ENCODE measurements at regions not wholly inside any gene's neighbourhood (a gene's known extent, or its start where the extent isn't known, plus 50 kb on each side); places are given as distances from the start of the nearest gene placed in this dataset.
"Not testable (repeated sequence)": the region's sequence is repeated elsewhere in the genome, so short reads cannot be mapped to it uniquely, and the experiment has no call there.

DNA sequence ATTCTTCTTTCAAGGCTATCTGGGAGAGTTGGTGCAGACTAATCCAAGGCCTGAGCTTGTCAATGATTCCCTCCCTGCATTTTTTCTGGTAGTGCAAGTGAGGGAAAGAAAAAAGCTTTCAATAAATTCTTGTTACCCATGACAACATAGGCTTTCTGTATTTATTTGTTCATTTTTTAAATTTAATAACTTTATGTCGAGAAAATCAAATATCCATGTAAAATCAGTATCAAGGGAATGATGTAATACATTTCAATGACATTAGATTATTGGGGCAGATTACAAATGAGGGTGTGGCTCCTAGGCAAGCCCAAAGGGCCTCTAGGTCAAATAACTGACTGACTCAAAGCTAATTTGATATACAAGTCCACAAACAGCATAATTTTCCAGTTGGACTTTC is 104.0 kb downstream of the GJA1 start:
- no peak for ATAC-seq
- intact Hi-C loops (cut with DNase I) = no loop called here

DNA sequence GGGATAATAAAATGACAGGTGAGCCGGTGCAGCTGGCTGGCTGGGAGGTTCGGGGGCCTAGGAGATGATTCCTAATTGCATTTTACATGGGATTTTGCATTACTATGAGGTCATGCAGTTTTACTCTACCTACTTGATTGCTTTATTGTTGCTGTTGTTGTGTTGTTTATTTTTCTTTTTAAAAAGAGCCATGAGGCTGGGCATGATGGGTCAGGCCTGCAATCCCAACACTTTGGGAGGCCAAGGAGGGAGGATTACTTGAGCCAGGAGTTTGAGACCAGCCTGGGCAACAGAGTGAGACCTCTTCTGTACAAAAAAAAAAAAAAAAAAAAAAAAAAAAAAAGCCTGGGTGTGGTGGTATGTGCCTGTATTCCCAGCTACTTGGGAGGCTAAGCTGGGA is 104.8 kb downstream of the GJA1 start:
- DNase-seq (ENCODE audit: missing footprints) (no peak), ATAC-seq (no peak)
- intact Hi-C loops (cut with DNase I) = no loop called here

More for the DNA sequence above, 104.0 kb downstream of the GJA1 start:
- DNase-seq (ENCODE audit: missing footprints) = no peak

DNA sequence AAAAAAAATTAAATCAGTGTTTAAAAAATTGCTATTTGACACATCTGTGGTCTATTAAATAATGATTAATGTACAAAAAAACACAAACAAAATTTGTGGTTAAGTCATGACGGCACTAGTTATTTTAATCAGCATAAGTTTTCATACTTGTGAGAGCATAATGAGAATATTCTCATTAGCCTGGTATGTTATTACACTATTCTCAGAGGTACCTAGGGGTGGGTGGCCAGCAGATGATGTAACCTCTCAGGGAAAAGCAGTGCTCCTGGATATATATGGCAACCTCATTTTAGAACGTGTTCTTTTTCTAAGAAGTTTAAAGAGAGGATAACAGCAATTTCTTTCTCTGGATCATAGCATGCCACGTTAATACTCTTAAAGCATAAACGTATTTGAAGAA is 109.2 kb downstream of the GJA1 start:
- ATAC-seq (no peak), DNase-seq (ENCODE audit: missing footprints) (no peak)
- intact Hi-C loops (cut with DNase I) = no loop called here

- ATAC-seq (no peak), DNase-seq (ENCODE audit: missing footprints) (no peak)
- intact Hi-C loops (cut with DNase I) = no loop called here
Measured at GRCh38 chr6:121548131-121548530, 112.7 kb downstream of the GJA1 start.

GRCh38 chr6:121549736-121550135 is 114.3 kb downstream of the GJA1 start:
- no peak for ATAC-seq
- intact Hi-C loops (cut with DNase I) = no loop called here

DNA sequence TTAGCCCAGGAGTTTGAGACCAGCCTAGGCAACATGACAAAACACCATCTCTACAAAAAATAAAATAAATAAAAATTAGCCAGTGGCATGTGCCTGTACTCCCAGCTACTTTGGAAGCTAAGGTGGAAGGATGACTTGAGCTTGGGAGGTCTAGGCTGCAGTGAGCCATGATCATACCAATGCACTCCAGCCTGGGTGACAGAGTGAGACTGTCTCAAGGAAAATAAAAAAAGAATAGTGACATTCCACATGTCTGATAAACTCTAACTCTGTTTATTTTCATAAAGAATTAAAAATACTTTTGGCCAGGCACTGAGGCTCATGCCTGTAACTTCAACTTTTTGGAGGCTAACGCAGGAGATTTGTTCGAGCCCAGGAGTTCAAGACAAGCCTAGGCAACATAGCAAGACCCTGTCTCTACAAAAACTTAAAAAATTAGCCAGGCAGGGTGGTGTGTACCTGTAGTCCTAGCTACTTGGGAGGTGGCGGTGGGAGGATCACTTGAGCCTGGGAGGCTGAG is 115.1 kb downstream of the GJA1 start:
- no peak for ATAC-seq
- DNase-seq (ENCODE audit: missing footprints) = no peak
- intact Hi-C loops (cut with DNase I) = no loop called here

More at GRCh38 chr6:121549736-121550135, 114.3 kb downstream of the GJA1 start:
- no peak for DNase-seq (ENCODE audit: missing footprints)

DNA sequence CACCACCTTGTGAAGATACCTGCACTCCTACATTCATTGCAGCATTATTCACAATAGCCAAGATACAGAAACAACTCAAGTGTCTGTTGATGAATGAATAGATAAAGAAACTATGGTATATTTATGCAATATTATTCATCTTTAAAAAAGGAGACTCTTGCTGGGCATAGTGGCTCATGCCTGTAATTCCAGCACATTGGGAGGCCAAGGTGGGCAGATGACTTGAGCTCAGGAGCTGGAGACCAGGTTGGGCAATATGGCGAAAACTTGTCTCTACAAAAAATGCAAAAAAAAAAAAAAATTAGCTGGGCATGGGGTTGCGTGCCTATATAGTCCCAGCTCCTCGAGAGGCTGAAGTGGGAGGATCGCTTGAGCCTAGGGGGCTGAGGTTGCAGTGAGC is 119.8 kb downstream of the GJA1 start:
- no peak for ATAC-seq
- no peak for DNase-seq (ENCODE audit: missing footprints)
- intact Hi-C loops (cut with DNase I) = no loop called here

GRCh38 chr6:121556149-121556548 is 120.7 kb downstream of the GJA1 start:
- intact Hi-C loops (cut with DNase I); ATAC-seq; DNase-seq (ENCODE audit: missing footprints): not testable (repeated sequence)

DNA sequence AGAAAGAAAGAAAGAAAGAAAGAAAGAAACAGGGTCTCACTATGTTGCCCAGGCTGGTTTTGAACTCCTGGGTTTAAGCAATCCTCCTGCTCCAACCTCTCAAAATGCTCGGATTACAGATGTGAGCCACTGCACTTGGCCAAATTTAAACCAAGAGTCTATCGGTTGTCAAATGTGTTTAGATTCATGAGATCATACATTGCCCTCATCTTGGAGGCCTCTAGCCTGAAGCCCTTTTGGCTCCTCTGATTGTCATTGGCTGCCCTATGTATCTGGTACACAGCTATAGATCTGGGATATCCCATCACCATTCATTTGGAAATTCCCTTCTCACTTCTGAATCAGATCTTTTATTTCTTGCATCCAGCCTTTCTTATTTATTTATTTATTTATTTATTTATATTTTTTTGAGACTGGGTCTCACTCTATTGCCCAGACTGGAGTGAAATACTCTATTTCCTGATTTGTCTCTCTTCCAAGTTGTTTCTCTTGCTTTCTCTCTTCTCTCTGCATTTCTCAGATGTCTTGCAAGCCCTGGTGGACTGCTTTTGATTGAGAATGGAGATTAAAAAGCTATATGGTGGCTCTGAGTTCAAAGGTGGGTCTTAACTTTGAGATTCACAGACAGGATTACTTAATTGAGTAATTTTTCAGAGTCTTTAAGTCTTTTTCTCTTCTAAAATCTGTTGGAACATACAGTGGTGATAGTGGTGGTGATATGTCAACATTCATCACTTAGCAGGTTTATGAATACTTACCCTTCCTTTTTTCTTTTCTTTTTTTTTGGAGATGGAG is 121.9 kb downstream of the GJA1 start:
- ATAC-seq (no peak), DNase-seq (ENCODE audit: missing footprints) (no peak)
- intact Hi-C loops (cut with DNase I) = no loop called here

DNA sequence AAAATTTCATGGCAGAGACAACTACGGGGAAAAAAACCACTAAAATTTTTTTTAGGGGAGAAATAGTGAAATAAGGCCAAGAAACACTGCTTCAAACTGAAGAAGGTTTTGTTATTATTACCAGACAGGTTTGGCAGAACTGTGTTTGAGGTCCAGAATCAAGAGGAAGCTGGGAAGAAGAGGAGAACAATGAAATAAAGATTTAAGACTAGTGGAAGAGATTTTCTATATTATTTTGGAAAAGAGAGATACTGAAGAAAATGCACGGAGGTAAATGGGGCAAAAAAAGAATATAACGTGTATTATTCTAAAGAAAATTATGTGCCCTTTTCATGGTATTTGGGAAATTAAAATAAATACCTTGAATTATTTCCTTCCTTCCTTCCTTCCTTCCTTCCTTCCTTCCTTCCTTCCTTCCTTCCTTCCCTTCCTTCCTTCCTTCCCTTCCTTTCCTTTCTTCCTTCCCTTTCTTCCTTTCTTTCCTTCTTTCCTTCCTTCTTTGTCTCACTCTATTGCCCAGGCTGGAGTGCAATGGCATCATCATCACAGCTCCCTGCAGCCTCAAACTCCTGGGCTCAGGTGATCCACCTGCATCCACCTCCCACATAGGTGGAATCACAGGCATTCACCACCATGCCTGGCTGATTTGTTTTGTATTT is 124.3 kb downstream of the GJA1 start:
- no peak for DNase-seq (ENCODE audit: missing footprints)
- ATAC-seq = no peak
- intact Hi-C loops (cut with DNase I) = no loop called here

GRCh38 chr6:121560476-121560875 is 125.0 kb downstream of the GJA1 start:
- DNase-seq (ENCODE audit: missing footprints) (no peak), ATAC-seq (no peak)
- intact Hi-C loops (cut with DNase I) = no loop called here

DNA sequence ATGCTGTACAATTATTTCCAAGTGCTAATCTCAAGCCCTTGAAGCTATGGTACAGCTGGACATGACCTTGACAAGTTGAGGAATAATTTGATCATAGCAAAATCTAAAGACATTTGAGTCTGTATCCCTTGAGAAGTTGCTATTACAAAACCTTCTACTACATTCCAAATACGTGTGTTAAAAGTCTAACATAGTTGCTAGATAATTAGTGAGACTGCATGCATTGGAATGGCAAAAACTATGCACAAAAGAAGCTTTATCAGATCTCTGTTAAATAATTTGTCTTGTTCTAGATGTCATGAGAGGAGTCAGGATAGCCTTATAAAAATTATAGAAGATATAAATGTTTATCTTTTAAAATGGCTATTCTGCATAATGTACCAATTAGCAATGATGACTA is 127.8 kb downstream of the GJA1 start:
- ATAC-seq (no peak), DNase-seq (ENCODE audit: missing footprints) (no peak)
- intact Hi-C loops (cut with DNase I) = no loop called here

- DNase-seq (ENCODE audit: missing footprints); ATAC-seq; intact Hi-C loops (cut with DNase I): not testable (repeated sequence)
Measured at GRCh38 chr6:121564529-121564928, 129.1 kb downstream of the GJA1 start.

GRCh38 chr6:121571455-121571854 is 136.0 kb downstream of the GJA1 start:
- intact Hi-C loops (cut with DNase I) = no loop called here
- no peak for DNase-seq (ENCODE audit: missing footprints)
- no peak for ATAC-seq

- intact Hi-C loops (cut with DNase I) = no loop called here
- no peak for DNase-seq (ENCODE audit: missing footprints)
- no peak for ATAC-seq
Measured at GRCh38 chr6:121573481-121573880, 138.0 kb downstream of the GJA1 start.

- no peak for ATAC-seq
- intact Hi-C loops (cut with DNase I) = no loop called here
Measured at GRCh38 chr6:121578216-121578615, 142.8 kb downstream of the GJA1 start.

DNA sequence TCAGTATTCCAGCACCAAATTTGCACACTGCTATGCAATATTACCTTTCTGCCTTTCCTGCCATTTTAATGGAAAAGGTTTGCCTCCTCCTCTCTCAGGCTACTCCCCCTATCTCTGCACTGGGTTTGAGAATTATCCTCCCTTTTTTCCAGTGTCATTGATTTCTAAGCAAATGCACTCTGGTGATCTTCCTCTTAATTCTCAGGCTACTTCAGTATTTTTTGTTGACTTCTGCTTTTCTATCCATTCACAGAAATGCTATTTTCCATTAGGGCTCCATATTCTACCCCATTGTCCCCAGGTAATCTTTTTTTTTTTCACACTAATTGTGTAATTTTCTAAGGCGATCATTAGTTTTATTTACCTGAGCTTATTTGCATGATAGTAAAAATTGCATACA is 144.0 kb downstream of the GJA1 start:
- intact Hi-C loops (cut with DNase I) = no loop called here
- DNase-seq (ENCODE audit: missing footprints) = no peak
- ATAC-seq = no peak

More at GRCh38 chr6:121578216-121578615, 142.8 kb downstream of the GJA1 start:
- DNase-seq (ENCODE audit: missing footprints) = no peak

- ATAC-seq = peak; percentile 20
Measured at GRCh38 chr6:121581327-121581726, 145.9 kb downstream of the GJA1 start.

DNA sequence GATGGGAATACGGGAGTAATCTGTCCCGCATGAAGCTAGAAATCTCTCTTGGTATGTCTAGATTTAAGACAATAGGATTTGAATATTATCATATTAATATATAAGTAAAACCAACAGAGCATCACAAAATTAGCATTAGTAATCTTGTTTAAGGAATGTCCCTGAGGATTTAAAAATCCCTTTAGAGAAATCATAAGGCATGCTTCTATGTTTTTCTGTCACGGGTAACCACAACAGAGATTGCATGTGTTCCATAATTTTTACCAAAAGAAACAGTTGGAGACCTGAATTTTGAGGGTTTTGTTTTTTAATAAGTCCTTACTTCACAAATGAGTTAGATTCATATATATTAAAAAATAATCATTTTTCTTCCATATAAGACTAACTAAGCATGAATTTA is 146.8 kb downstream of the GJA1 start:
- intact Hi-C loops (cut with DNase I) = loop anchor here (5.0 to 10.0 kb wide), 3 partner anchors 140 to 453 kb away; no protein-coding TSS in a partner anchor

More at GRCh38 chr6:121581327-121581726, 145.9 kb downstream of the GJA1 start:
- intact Hi-C loops (cut with DNase I) = loop anchor here (5.0 to 10.0 kb wide), 3 partner anchors 139 to 453 kb away; no protein-coding TSS in a partner anchor
- no peak for DNase-seq (ENCODE audit: missing footprints)

More for the DNA sequence above, 146.8 kb downstream of the GJA1 start:
- no peak for DNase-seq (ENCODE audit: missing footprints)
- no peak for ATAC-seq
